Neural cell (in vitro differentiated cells): ENCODE measurements at regions not wholly inside any gene's neighbourhood (a gene's known extent, or its start where the extent isn't known, plus 50 kb on each side); places are given as distances from the start of the nearest gene placed in this dataset.

Experiments used
- H2AFZ ChIP-seq: fragments of 200-600, 300-800 bp; sonication (generic), shearing (Covaris generic); 2 replicates; pipeline ENCODE4 v1.6.0; 2014; ENCODE audit warnings: low read depth, mild to moderate bottlenecking, antibody characterized with exemption, low read length, moderate library complexity
- H3F3A ChIP-seq: fragments of 200-600 bp; shearing (Covaris generic); 2 replicates; pipeline ENCODE4 v1.6.1; 2016; ENCODE audit warnings: mild to moderate bottlenecking, moderate library complexity, mixed read lengths, antibody characterized with exemption, low read length; ENCODE audit not compliant: insufficient read depth, poor library complexity, severe bottlenecking
- H3K27ac ChIP-seq: fragments of 200-600, 300-800 bp; sonication (generic), shearing (Covaris generic); 2 replicates; pipeline ENCODE4 v1.5.1; 2014; ENCODE audit warnings: mild to moderate bottlenecking, low read length, moderate library complexity
- H3K27me3 ChIP-seq: fragments of 300-800, 200-600 bp; sonication (generic), shearing (Covaris generic); 2 replicates; pipeline ENCODE4 v1.6.0; 2014; ENCODE audit warnings: mild to moderate bottlenecking, low read depth, low read length, moderate library complexity; ENCODE audit not compliant: insufficient read depth
- H3K36me3 ChIP-seq: fragments of 300-800, 200-600 bp; sonication (generic), shearing (Covaris generic); 2 replicates; pipeline ENCODE4 v1.5.1; 2014; ENCODE audit warnings: mild to moderate bottlenecking, antibody characterized with exemption, low read length, moderate library complexity; ENCODE audit not compliant: insufficient read depth
- H3K4me2 ChIP-seq: fragments of 300-800, 200-600 bp; sonication (generic), shearing (Covaris generic); 2 replicates; pipeline ENCODE4 v1.6.0; 2014; ENCODE audit warnings: mild to moderate bottlenecking, low read length
- H3K4me3 ChIP-seq: fragments of 300-800, 200-600 bp; sonication (generic), shearing (Covaris generic); 2 replicates; pipeline ENCODE4 v1.5.1; 2014; ENCODE audit warnings: mild to moderate bottlenecking, low read length, moderate library complexity
- H3K79me2 ChIP-seq: fragments of 200-600 bp; shearing (Covaris generic); replicated peaks from 2 replicates; pipeline ENCODE4 v1.6.0; 2014; ENCODE audit warnings: mild to moderate bottlenecking, low read length, moderate library complexity; ENCODE audit not compliant: insufficient read depth
- H3K9ac ChIP-seq: fragments of 300-800, 200-600 bp; sonication (generic), shearing (Covaris generic); 2 replicates; pipeline ENCODE4 v1.6.1; 2016; ENCODE audit warnings: mild to moderate bottlenecking, low read length, mixed read lengths
- H3K9me2 ChIP-seq: fragments of 200-600 bp; shearing (Covaris generic); 2 replicates; pipeline ENCODE4 v1.6.1; 2016; ENCODE audit warnings: mild to moderate bottlenecking, low read length, mixed read lengths; ENCODE audit not compliant: insufficient read depth
- H3K9me3 ChIP-seq: fragments of 200-600, 300-800 bp; sonication (generic), shearing (Covaris generic); 2 replicates; pipeline ENCODE4 v1.6.1; 2016; ENCODE audit warnings: mild to moderate bottlenecking, mixed run types, low read length, moderate library complexity, mixed read lengths
- H4K20me1 ChIP-seq: fragments of 200-600 bp; shearing (Covaris generic); 2 replicates; pipeline ENCODE4 v1.6.1; 2016; ENCODE audit warnings: mild to moderate bottlenecking, mixed run types; ENCODE audit not compliant: insufficient read depth
- EP300 ChIP-seq: fragments of 450-650 bp; conservative IDR thresholded peaks from 2 replicates; pipeline ENCODE4 v1.6.1; 2014; ENCODE audit warnings: antibody characterized with exemption, mild to moderate bottlenecking, moderate library complexity; ENCODE audit not compliant: poor library complexity, severe bottlenecking
- EZH2 ChIP-seq: fragments of 200-600, 300-800 bp; shearing (Covaris generic), sonication (generic); IDR thresholded peaks from 2 replicates; pipeline ENCODE4 v1.6.1; 2014; ENCODE audit warnings: antibody characterized with exemption, low read length, borderline replicate concordance, mild to moderate bottlenecking; ENCODE audit not compliant: insufficient read depth, poor library complexity, severe bottlenecking
- MXI1 ChIP-seq: fragments of 450-650 bp; conservative IDR thresholded peaks from 2 replicates; pipeline ENCODE4 v1.6.1; 2014; ENCODE audit warnings: antibody characterized with exemption, mild to moderate bottlenecking; ENCODE audit not compliant: poor library complexity, severe bottlenecking
- POLR2AphosphoS5 ChIP-seq: IDR thresholded peaks from 2 replicates; pipeline ENCODE4 v1.6.1; 2012
- RAD21 ChIP-seq: fragments of 450-650 bp; conservative IDR thresholded peaks from 2 replicates; pipeline ENCODE4 v1.6.1; 2014; ENCODE audit warnings: antibody characterized with exemption, mild to moderate bottlenecking, moderate library complexity
- REST ChIP-seq: IDR thresholded peaks from 2 replicates; pipeline ENCODE4 v1.6.1; 2012; ENCODE audit warnings: borderline replicate concordance
- SMC3 ChIP-seq: fragments of 450-650 bp; conservative IDR thresholded peaks from 2 replicates; pipeline ENCODE4 v1.6.1; 2014; ENCODE audit warnings: antibody characterized with exemption, mild to moderate bottlenecking, moderate library complexity; ENCODE audit not compliant: poor library complexity
- TAF1 ChIP-seq: IDR thresholded peaks from 2 replicates; pipeline ENCODE4 v1.6.1; 2012; ENCODE audit warnings: low read depth
- TF ChIP-seq, protein P1 (sequence below): fragments of 450-650 bp; IDR thresholded peaks from 2 replicates; pipeline ENCODE4 v1.5.1; 2014; ENCODE audit warnings: antibody characterized with exemption, mild to moderate bottlenecking, moderate library complexity; ENCODE audit not compliant: poor library complexity, severe bottlenecking

GRCh38 chr18:40962784-40963183 lies 992.2 kb upstream of the PIK3C3 start:
- Histone ChIP-seq H3K27me3 (no peaks in the 10 kb centered on the region), H3F3A (no peaks in the 10 kb centered on the region), H3K4me3 (no peak overlapping the region), H3K36me3 (no peaks in the 10 kb centered on the region), H3K9me2 (no peaks in the 10 kb centered on the region), H3K27ac (no peak overlapping the region), H3K9ac (no peak overlapping the region), H3K9me3 (no peaks in the 10 kb centered on the region), H3K79me2 (no peaks in the 10 kb centered on the region), H3K4me2 (no peak overlapping the region), H2AFZ (no peak overlapping the region), H4K20me1 (no peaks in the 10 kb centered on the region)
- TF ChIP-seq MXI1, result no peak
- no peak for TF ChIP-seq REST
- TF ChIP-seq RAD21, result no peak
- no peak for TF ChIP-seq TAF1
- TF ChIP-seq POLR2AphosphoS5, result no peak
- no peak for TF ChIP-seq SMC3
- TF ChIP-seq EZH2, result no peak

GRCh38 chr18:40957533-40958070 lies 997.4 kb upstream of the PIK3C3 start:
- H3K9me2 ChIP-seq, result no peaks in the 10 kb centered on the region
- H3K9ac ChIP-seq, result no peak overlapping the region
- H2AFZ ChIP-seq, result no peak overlapping the region
- no peak for TF ChIP-seq SMC3
- no peak for TF ChIP-seq EZH2
- no peak for TF ChIP-seq EP300
- TF ChIP-seq, protein P1, sequence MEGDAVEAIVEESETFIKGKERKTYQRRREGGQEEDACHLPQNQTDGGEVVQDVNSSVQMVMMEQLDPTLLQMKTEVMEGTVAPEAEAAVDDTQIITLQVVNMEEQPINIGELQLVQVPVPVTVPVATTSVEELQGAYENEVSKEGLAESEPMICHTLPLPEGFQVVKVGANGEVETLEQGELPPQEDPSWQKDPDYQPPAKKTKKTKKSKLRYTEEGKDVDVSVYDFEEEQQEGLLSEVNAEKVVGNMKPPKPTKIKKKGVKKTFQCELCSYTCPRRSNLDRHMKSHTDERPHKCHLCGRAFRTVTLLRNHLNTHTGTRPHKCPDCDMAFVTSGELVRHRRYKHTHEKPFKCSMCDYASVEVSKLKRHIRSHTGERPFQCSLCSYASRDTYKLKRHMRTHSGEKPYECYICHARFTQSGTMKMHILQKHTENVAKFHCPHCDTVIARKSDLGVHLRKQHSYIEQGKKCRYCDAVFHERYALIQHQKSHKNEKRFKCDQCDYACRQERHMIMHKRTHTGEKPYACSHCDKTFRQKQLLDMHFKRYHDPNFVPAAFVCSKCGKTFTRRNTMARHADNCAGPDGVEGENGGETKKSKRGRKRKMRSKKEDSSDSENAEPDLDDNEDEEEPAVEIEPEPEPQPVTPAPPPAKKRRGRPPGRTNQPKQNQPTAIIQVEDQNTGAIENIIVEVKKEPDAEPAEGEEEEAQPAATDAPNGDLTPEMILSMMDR, result no peak
- TF ChIP-seq REST, result no peak
- no peak for TF ChIP-seq POLR2AphosphoS5
- no peak for TF ChIP-seq RAD21
- no peak for TF ChIP-seq TAF1
- TF ChIP-seq MXI1, result no peak
- H3K9me3 ChIP-seq, result no peaks in the 10 kb centered on the region
- H3K4me3 ChIP-seq, result no peak overlapping the region
- no peaks in the 10 kb centered on the region for H3K36me3 ChIP-seq
- no peak overlapping the region for H3K4me2 ChIP-seq
- H3F3A ChIP-seq, result no peaks in the 10 kb centered on the region
- no peaks in the 10 kb centered on the region for H3K79me2 ChIP-seq
- H3K27ac ChIP-seq, result no peak overlapping the region
- no peaks in the 10 kb centered on the region for H3K27me3 ChIP-seq
- no peaks in the 10 kb centered on the region for H4K20me1 ChIP-seq
